NCI-H2081 (cell line): ENCODE measurements at regions not wholly inside any gene's neighbourhood (a gene's known extent, or its start where the extent isn't known, plus 50 kb on each side); places are given as distances from the start of the nearest gene placed in this dataset.

Experiments used
- DNase-seq, 2 experiments: peaks; one replicate each; lab custom pipeline; 2025; lab: John Stamatoyannopoulos, UW

DNA sequence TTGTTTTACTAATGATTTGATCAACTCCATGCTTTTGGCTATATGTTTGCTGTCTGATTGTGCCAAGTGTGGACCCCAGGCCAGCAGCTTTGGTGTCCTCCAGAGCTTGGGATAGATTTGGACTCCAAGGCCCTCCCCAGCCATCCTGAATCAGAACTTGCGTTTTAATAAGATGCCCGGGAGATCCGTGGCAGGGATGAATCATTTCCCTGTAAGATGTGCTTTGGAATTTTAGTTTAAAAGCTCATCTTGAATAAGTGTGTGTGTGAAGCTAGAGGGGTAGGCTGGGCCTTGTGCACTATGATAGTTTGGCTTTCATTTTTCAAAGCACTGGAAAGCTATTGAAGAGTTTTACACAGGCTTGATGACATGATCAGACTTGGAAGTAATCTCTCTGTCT lies 66.2 kb upstream of the SDK1 start:
- no peak for DNase-seq

DNA sequence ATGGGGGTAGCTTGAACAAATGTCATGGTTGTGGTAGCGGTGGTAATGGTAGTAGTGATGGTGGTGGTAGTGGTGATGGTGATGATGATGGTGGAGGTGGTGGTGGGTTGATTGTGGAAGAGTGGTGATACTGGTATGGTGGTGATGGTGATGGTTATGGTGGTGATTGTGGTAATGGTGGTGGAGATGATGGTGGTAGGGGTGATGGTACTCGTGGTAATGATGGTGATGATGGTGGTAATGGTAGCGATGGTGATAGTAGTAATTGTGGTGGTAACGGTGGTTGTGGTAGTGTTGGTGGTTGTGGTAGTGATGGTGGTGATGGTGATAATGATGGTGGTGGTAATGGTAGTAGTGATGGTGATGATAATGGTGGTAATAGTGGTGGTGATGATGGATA lies 65.7 kb upstream of the SDK1 start:
- no peak for DNase-seq

GRCh38 chr7:3236268-3236667 lies 64.8 kb upstream of the SDK1 start:
- no peak for DNase-seq

GRCh38 chr7:3238525-3239210 lies 62.4 kb upstream of the SDK1 start:
- no peak for DNase-seq

GRCh38 chr7:3239291-3239691 lies 61.8 kb upstream of the SDK1 start:
- no peak for DNase-seq

- no peak for DNase-seq
Observed at GRCh38 chr7:3240826-3241430, 60.1 kb upstream of the SDK1 start.

DNA sequence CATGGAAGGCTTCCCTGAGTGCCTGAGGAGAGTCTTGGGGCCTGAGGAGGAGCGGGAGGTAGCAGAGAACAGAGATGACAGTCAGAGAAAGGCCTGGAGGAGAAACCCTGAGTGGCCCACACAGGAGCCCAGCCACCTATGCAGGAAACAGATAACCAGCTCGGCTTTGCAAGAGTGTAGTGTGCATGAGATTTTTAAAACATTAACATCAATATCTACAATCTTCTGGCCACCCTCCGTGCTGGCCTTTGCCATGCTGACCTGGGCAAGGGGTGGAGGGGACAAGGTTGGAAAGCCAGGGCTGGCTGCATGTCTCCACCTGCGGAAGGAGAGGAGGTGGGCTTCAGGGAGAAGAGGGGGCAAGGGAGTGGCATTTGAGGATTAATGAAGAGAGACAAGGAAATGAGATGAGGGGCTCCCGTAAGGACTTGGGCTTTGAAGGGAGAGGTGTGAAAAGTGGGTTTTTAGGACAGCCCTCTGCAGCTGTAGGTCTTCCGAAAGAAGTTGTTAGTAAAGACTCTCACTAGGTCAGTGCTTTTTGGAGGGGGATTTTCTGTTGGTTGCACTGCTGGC lies 59.3 kb upstream of the SDK1 start:
- no peak for DNase-seq

DNA sequence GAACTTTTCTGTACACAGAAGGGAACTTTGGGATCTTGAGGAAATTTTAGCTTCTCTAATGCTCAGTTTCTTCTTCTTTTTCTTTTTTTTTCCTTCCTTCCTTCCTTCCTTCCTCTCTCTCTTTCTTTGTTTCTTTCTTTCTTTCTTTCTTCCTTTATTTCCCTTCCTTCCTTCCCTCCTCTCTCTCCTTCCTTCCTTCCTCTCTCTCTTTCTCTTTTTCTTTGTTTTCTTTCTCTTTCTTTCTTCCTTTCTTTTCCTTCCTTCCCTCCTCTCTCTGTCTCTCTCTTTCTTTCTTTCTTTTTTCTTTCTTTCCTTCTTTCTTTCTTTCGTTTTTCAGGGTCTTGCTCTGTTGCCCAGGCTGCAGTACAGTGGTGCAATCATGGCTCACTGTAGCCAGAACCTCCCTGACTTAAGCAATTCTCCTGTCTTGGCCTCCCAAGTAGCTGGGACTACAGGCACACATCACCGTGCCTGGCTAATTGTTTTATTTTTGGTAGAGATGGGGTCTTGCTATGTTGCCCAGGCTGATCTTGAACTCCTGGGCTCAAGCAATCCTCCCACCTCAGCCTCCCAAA lies 58.6 kb upstream of the SDK1 start:
- DNase-seq, result no peak

GRCh38 chr7:3243256-3243655 lies 57.8 kb upstream of the SDK1 start:
- DNase-seq, result no peak

DNA sequence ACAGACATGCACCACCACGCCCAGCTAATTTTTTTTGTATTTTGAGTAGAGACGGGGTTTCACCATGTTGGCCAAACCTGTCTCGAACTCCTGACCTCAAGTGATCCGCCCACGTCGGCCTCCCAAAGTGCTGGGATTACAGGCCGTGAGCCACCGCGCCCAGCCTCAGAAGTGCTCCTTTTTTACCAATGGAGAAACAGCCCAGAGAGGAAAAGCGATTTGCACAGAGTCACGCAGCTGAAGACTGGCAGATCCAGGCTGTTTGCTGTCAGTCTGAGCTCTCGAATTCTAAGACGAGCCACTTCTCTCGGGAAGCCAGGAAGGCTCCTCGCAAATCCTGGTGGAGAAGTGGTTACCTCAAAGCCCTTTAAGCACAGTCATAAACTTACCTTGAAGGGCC lies 57.4 kb upstream of the SDK1 start:
- no peak for DNase-seq

- peak in 1 of 2 experiments; percentile 24 for DNase-seq
Observed at GRCh38 chr7:3244241-3244814, 56.7 kb upstream of the SDK1 start.

DNA sequence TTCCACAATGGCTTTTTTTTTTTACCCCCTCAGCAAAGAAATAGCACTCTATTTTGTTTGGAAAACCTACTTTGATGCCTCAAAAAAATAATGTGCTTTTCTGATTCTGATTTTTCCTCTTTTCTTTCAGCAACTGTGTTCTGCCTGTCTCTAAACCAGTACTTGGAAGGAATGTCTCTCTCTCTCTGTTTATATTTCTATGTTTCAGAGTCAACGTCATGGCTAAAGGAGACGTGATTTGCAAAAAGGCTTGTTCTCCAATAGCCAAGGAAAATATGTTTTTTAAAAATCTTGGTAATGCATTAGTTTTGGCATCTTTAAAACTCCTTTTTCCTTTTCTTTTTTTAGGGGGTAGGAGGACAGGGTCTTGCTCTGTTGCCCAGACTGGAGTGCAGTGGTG lies 56.0 kb upstream of the SDK1 start:
- no peak for DNase-seq

- no peak for DNase-seq
Observed at GRCh38 chr7:3245721-3246120, 55.3 kb upstream of the SDK1 start.

- DNase-seq, result no peak
Observed at GRCh38 chr7:3246127-3246526, 54.9 kb upstream of the SDK1 start.

GRCh38 chr7:3246651-3247050 lies 54.4 kb upstream of the SDK1 start:
- no peak for DNase-seq

DNA sequence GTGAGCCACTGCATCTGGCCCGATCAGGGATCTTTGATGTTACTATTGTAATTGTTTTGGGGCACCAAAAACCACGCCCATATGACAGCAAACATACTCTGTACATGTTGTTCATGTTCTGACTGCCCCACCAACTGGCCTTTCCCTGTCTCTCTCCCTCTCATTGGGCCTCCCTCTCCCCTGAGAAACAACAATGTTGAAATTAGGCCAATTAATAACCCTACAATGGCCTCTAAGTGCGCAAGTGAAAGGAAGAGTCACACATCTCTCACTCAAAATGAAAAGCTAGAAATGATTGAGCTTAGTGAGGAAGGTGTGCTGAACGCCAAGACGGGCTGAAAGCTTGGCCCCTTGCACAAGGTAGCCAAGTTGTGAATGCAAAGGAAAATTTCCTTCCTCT lies 50.3 kb upstream of the SDK1 start:
- DNase-seq, result no peak
